Stomach (tissue), 4 donors: ENCODE measurements at regions not wholly inside any gene's neighbourhood (a gene's known extent, or its start where the extent isn't known, plus 50 kb on each side); places are given as distances from the start of the nearest gene placed in this dataset.

ENCODE experiments used
- CTCF ChIP-seq, 7 experiments: fragments of 450-650 bp in 4 of 7; fragments of 200-600 bp in 3 of 7; sonication (generic) in 3 of 7; IDR thresholded peaks; one replicate each; pipeline ENCODE4 v1.5.1; 2016 to 2019; ENCODE audit warnings: antibody characterized with exemption in 7 of 7, control low read depth in 2 of 7, mild to moderate bottlenecking in 1 of 7
- EP300 ChIP-seq: sonication (generic); formaldehyde crosslinking; IDR thresholded peaks from one replicate; pipeline ENCODE4 v1.6.1; 2017; ENCODE audit warnings: antibody characterized with exemption

- no peak for TF ChIP-seq CTCF (IDR thresholded peaks at IDR 0.05)
- no peak for TF ChIP-seq EP300
Measured at GRCh38 chr3:127387119-127387518, 99.3 kb upstream of the PRR20G start.
